SU-DHL-6 (cell line): ENCODE measurements at regions not wholly inside any gene's neighbourhood (a gene's known extent, or its start where the extent isn't known, plus 50 kb on each side); places are given as distances from the start of the nearest gene placed in this dataset.

Experiments used
- EZH2phosphoT487 ChIP-seq: fragments of 200-600 bp; sonication (generic), shearing (Covaris generic); conservative IDR thresholded peaks from 2 replicates; pipeline ENCODE4 v1.6.1; 2018; ENCODE audit warnings: mild to moderate bottlenecking, antibody characterized with exemption, low read length, moderate library complexity, mixed read lengths
- TF ChIP-seq, protein P1 (sequence below): fragments of 200-600 bp; sonication (generic); IDR thresholded peaks from one replicate; pipeline ENCODE4 v1.5.1; 2017; ENCODE audit warnings: antibody characterized with exemption, mild to moderate bottlenecking, low read length, moderate library complexity; ENCODE audit not compliant: insufficient read depth, poor library complexity, severe bottlenecking

DNA sequence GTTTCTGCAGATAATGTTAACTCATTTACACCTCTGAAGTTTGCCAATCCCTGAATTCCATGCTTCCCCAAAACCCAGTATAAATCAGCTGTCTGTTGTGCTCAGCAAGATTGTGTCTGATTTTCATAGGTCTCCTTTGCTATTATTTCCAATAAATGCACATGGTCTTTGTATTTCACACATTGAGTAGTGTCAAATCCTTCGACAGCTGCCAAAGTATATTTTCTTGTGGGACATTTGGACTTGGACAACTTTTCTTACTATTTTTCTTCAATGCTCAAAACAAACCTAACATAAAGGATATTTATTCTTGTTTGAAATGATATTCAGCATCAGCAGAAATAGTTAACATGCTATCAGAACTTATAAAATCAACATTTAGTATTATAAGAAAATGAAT is 406.1 kb upstream of the OR4E1 start:
- TF ChIP-seq, protein P1, sequence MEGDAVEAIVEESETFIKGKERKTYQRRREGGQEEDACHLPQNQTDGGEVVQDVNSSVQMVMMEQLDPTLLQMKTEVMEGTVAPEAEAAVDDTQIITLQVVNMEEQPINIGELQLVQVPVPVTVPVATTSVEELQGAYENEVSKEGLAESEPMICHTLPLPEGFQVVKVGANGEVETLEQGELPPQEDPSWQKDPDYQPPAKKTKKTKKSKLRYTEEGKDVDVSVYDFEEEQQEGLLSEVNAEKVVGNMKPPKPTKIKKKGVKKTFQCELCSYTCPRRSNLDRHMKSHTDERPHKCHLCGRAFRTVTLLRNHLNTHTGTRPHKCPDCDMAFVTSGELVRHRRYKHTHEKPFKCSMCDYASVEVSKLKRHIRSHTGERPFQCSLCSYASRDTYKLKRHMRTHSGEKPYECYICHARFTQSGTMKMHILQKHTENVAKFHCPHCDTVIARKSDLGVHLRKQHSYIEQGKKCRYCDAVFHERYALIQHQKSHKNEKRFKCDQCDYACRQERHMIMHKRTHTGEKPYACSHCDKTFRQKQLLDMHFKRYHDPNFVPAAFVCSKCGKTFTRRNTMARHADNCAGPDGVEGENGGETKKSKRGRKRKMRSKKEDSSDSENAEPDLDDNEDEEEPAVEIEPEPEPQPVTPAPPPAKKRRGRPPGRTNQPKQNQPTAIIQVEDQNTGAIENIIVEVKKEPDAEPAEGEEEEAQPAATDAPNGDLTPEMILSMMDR, result no peak
- TF ChIP-seq EZH2phosphoT487, result no peak
